SU-DHL-6 (cell line): ENCODE measurements at regions not wholly inside any gene's neighbourhood (a gene's known extent, or its start where the extent isn't known, plus 50 kb on each side); places are given as distances from the start of the nearest gene placed in this dataset.

Experiments used
- H2AFZ ChIP-seq: fragments of 200-600 bp; sonication (generic); 2 replicates; pipeline ENCODE4 v1.6.1; 2014; ENCODE audit warnings: low read depth, mild to moderate bottlenecking, moderate library complexity, mixed read lengths, antibody characterized with exemption, low read length; ENCODE audit not compliant: severe bottlenecking
- H3F3A ChIP-seq: fragments of 200-600 bp; shearing (Covaris generic); 2 replicates; pipeline ENCODE4 v1.6.0; 2016; ENCODE audit warnings: antibody characterized with exemption, mild to moderate bottlenecking; ENCODE audit not compliant: insufficient read depth
- H3K27ac ChIP-seq: fragments of 200-600 bp; sonication (generic); 2 replicates; pipeline ENCODE4 v1.5.1; 2016; ENCODE audit warnings: low read depth, mild to moderate bottlenecking, low read length, moderate library complexity, mixed read lengths
- H3K27me3 ChIP-seq: fragments of 200-600 bp; sonication (generic), shearing (Covaris generic); 2 replicates; pipeline ENCODE4 v1.6.0; 2014; ENCODE audit warnings: mild to moderate bottlenecking, low read length
- H3K36me3 ChIP-seq: fragments of 200-600 bp; sonication (generic); 2 replicates; pipeline ENCODE4 v1.6.1; 2014; ENCODE audit warnings: mild to moderate bottlenecking, low read length, mixed read lengths
- H3K4me2 ChIP-seq: fragments of 300-600, 200-600 bp; shearing (Covaris generic), sonication (generic); 2 replicates; pipeline ENCODE4 v1.6.0; 2014; ENCODE audit warnings: low read length, low read depth, mild to moderate bottlenecking; ENCODE audit not compliant: poor library complexity, severe bottlenecking
- H3K4me3 ChIP-seq: fragments of 200-600 bp; sonication (generic); 2 replicates; pipeline ENCODE4 v1.5.1; 2014; ENCODE audit warnings: antibody characterized with exemption, low read length, mild to moderate bottlenecking, mixed read lengths; ENCODE audit not compliant: insufficient read depth, poor library complexity, severe bottlenecking
- H3K79me2 ChIP-seq: fragments of 200-600 bp; sonication (generic); 2 replicates; pipeline ENCODE4 v1.6.1; 2014; ENCODE audit warnings: mild to moderate bottlenecking, low read length, moderate library complexity; ENCODE audit not compliant: insufficient read depth
- H3K9ac ChIP-seq: fragments of 200-600 bp; sonication (generic); 2 replicates; pipeline ENCODE4 v1.7.0; 2014; ENCODE audit warnings: mild to moderate bottlenecking, low read length
- H3K9me2 ChIP-seq: fragments of 200-600 bp; sonication (generic); replicated peaks from 2 replicates; pipeline ENCODE4 v1.6.1; 2014; ENCODE audit warnings: low read length; ENCODE audit not compliant: insufficient read depth
- H3K9me3 ChIP-seq: fragments of 200-600 bp; sonication (generic); 2 replicates; pipeline ENCODE4 v1.6.1; 2014; ENCODE audit warnings: low read length, mixed read lengths; ENCODE audit not compliant: insufficient read depth
- H4K20me1 ChIP-seq: fragments of 200-600 bp; sonication (generic); 2 replicates; pipeline ENCODE4 v1.6.1; 2014; ENCODE audit warnings: low read depth, mild to moderate bottlenecking, antibody characterized with exemption, low read length, moderate library complexity, mixed read lengths
- EZH2phosphoT487 ChIP-seq: fragments of 200-600 bp; sonication (generic), shearing (Covaris generic); conservative IDR thresholded peaks from 2 replicates; pipeline ENCODE4 v1.6.1; 2018; ENCODE audit warnings: mild to moderate bottlenecking, antibody characterized with exemption, low read length, moderate library complexity, mixed read lengths
- TF ChIP-seq, protein P1 (sequence below): fragments of 200-600 bp; sonication (generic); IDR thresholded peaks from one replicate; pipeline ENCODE4 v1.5.1; 2017; ENCODE audit warnings: antibody characterized with exemption, mild to moderate bottlenecking, low read length, moderate library complexity; ENCODE audit not compliant: insufficient read depth, poor library complexity, severe bottlenecking

DNA sequence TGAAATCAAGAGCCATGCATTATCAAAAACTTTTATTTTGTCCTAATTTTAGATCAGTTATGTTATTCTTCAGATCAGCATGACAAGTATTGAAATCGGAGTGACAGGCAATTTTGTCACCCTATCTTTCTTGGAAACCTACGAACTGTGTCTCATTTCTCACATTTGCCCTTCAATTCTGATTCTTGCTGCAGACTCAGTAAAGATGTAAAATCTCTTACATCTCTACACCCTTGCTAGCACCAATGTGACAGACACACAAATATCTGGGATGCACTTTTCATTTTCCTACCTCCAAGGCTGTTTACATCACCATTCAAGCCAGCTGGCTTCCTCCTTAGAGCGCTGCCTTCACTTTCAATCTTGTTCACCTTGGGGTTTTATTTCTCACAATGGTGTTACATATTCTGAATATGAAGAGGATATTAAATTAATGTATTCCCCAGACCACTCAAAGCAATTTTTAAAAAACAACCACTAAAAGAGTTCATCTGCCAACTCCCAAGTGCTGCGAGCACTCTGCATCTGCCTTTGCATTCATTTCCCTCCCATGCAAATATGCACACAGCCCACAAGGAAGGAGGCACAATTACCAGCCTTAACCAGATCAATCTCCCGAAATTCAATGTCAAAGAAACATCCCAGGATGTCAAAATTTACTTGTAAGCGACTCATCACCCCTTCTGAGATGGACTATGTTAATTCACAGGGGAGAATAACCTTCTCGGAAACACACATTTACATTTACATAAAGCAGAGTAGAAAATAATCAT lies 164.3 kb downstream of the ENC1 start:
- H3K27me3 ChIP-seq: no peaks in the 10 kb centered on the region
- no peak overlapping the region for H3K4me2 ChIP-seq
- no peaks in the 10 kb centered on the region for H4K20me1 ChIP-seq
- no peak overlapping the region for H3K4me3 ChIP-seq
- H2AFZ ChIP-seq: no peak overlapping the region
- H3K9me3 ChIP-seq: no peaks in the 10 kb centered on the region
- H3F3A ChIP-seq: no peaks in the 10 kb centered on the region
- no peak overlapping the region for H3K9ac ChIP-seq
- no peaks in the 10 kb centered on the region for H3K9me2 ChIP-seq
- TF ChIP-seq, protein P1, sequence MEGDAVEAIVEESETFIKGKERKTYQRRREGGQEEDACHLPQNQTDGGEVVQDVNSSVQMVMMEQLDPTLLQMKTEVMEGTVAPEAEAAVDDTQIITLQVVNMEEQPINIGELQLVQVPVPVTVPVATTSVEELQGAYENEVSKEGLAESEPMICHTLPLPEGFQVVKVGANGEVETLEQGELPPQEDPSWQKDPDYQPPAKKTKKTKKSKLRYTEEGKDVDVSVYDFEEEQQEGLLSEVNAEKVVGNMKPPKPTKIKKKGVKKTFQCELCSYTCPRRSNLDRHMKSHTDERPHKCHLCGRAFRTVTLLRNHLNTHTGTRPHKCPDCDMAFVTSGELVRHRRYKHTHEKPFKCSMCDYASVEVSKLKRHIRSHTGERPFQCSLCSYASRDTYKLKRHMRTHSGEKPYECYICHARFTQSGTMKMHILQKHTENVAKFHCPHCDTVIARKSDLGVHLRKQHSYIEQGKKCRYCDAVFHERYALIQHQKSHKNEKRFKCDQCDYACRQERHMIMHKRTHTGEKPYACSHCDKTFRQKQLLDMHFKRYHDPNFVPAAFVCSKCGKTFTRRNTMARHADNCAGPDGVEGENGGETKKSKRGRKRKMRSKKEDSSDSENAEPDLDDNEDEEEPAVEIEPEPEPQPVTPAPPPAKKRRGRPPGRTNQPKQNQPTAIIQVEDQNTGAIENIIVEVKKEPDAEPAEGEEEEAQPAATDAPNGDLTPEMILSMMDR: no peak
- no peak for TF ChIP-seq EZH2phosphoT487
- no peaks in the 10 kb centered on the region for H3K36me3 ChIP-seq
- no peaks in the 10 kb centered on the region for H3K79me2 ChIP-seq
- H3K27ac ChIP-seq: no peak overlapping the region

DNA sequence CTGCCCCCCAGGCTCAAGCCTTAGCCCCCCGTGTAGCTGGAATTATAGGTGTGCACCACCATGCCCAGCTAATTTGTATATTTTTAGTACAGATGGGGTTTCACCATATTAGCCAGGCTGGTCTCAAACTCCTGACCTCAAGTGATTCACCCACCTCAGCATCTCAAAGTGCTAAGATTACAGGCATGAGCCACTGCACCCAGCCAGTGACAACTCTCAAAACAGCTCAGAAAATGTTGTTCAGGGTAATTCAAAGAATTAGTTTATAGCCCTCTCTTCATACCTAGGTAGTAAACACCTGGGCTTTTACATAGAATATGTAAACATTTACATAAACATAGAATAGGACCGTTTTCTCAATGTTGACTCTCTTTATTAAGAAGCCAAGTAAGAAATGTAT lies 168.7 kb downstream of the ENC1 start:
- no peaks in the 10 kb centered on the region for H3K9me3 ChIP-seq
- H3F3A ChIP-seq: no peaks in the 10 kb centered on the region
- no peaks in the 10 kb centered on the region for H3K9me2 ChIP-seq
- H4K20me1 ChIP-seq: no peaks in the 10 kb centered on the region
- H3K36me3 ChIP-seq: no peaks in the 10 kb centered on the region
- no peaks in the 10 kb centered on the region for H3K27me3 ChIP-seq
- no peak overlapping the region for H3K27ac ChIP-seq
- no peak overlapping the region for H2AFZ ChIP-seq
- no peaks in the 10 kb centered on the region for H3K79me2 ChIP-seq
- no peak overlapping the region for H3K4me2 ChIP-seq
- no peak overlapping the region for H3K4me3 ChIP-seq
- no peak overlapping the region for H3K9ac ChIP-seq
- TF ChIP-seq, protein P1: no peak
- TF ChIP-seq EZH2phosphoT487: no peak

DNA sequence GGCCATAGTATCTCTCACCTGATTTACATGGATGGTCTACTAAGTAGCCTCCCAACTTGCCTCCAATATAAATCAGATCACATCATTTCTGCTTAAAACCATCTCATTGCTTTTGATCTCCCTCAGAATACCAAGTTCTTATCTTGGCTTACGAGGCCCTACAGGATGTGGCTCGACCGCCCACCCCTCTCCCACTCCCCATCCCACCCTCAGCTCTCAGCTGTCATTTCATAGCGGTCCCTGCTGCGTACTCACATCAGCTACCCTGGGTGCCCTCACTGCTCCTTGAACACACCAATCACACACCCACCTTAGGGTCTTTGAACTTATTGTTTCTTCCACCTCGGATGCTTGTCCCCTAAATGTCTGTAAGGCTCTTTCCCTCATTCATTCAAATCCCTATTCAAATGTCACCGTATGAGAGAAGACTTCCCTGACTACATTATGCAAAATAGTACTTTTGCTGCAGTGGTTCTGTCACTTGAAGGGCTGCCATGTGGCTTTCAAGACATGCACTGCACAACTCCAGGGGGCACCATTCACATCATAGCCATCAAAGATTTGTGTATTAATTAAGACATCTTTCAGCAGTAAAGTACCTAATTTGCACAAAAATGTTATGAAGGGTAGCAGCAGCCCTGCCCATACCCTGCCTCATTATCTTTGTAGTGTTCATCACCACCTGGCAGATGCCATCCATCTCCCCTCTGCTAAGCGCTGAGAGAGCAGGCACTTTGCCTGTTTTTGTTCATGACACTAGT lies 171.1 kb downstream of the ENC1 start:
- H3K79me2 ChIP-seq: no peaks in the 10 kb centered on the region
- H2AFZ ChIP-seq: no peak overlapping the region
- H3K9ac ChIP-seq: no peak overlapping the region
- no peak overlapping the region for H3K27ac ChIP-seq
- no peaks in the 10 kb centered on the region for H3K9me2 ChIP-seq
- H3K4me3 ChIP-seq: no peak overlapping the region
- H3F3A ChIP-seq: no peaks in the 10 kb centered on the region
- no peaks in the 10 kb centered on the region for H4K20me1 ChIP-seq
- TF ChIP-seq EZH2phosphoT487: no peak
- TF ChIP-seq, protein P1: no peak
- no peak overlapping the region for H3K4me2 ChIP-seq
- no peaks in the 10 kb centered on the region for H3K9me3 ChIP-seq
- H3K36me3 ChIP-seq: no peaks in the 10 kb centered on the region
- no peaks in the 10 kb centered on the region for H3K27me3 ChIP-seq
